ENCODE measurements at regions not wholly inside any gene's neighbourhood (a gene's known extent, or its start where the extent isn't known, plus 50 kb on each side); places are given as distances from the start of the nearest gene placed in this dataset.

- peaks cover 11% of the 10 kb centered on the region for H3K9me3 Mint-ChIP-seq
- no peak overlapping the region for H3K4me3 Mint-ChIP-seq
- DNase-seq: no peak
- peaks cover 7% of the 10 kb centered on the region for H3K36me3 Mint-ChIP-seq (ENCODE audit: low read depth)
- H3K27me3 Mint-ChIP-seq (ENCODE audit: insufficient read depth): peaks cover 55% of the 10 kb centered on the region
- no peaks in the 10 kb centered on the region for H3K4me1 Mint-ChIP-seq (ENCODE audit: low read depth)
- TF ChIP-seq, protein P1, sequence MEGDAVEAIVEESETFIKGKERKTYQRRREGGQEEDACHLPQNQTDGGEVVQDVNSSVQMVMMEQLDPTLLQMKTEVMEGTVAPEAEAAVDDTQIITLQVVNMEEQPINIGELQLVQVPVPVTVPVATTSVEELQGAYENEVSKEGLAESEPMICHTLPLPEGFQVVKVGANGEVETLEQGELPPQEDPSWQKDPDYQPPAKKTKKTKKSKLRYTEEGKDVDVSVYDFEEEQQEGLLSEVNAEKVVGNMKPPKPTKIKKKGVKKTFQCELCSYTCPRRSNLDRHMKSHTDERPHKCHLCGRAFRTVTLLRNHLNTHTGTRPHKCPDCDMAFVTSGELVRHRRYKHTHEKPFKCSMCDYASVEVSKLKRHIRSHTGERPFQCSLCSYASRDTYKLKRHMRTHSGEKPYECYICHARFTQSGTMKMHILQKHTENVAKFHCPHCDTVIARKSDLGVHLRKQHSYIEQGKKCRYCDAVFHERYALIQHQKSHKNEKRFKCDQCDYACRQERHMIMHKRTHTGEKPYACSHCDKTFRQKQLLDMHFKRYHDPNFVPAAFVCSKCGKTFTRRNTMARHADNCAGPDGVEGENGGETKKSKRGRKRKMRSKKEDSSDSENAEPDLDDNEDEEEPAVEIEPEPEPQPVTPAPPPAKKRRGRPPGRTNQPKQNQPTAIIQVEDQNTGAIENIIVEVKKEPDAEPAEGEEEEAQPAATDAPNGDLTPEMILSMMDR (IDR thresholded peaks at IDR 0.05): no peak
- no peak overlapping the region for H3K27ac Mint-ChIP-seq
Measured at GRCh38 chr15:70340494-70340870, 242.8 kb upstream of the TLE3 start.

DNA sequence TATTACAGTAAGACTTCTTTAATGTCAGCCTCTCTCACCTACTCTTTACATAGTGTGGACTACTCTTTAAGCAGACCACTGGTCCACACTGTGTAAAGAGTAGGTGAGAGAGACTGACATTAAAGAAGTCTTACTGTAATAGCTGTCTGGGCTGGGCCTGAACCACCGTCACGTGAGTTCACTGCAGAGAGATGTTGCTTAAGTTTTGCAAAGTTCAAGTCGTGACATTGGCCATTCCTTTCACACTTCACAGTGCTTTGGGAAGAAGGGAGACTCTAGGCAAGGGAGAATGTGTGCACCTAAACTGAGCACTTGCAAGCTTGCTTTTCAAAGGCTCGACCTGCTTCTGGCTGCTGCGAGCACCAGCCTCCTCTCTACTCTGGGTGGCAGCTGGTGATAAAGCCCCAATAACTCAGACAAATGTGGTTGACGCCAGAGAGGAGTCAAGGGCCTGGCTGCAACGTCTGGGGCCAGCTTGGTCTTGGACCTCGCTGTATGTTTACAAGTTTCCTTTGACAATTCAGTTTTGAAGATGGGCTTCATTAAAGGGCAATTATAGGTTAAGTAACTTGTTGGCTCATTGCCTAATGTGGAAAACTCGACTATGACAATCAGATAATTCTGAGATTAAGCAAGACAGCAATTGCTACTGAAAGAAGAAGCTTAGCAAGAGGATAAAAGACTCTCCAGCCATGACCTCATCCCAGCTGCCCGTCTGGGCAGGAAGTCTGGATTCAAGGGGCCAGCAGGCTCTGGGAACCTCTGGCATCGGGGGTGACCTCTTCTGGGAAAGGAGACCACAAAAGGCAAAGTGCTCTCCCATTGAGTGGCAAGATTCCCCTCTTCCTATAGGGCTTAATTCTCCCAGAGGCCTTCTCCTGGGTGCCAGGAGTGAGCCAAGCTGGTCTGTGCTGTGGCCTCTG, 242.1 kb upstream of the TLE3 start:
- H3K27ac Mint-ChIP-seq: no peak overlapping the region
- H3K4me3 Mint-ChIP-seq: no peak overlapping the region
- DNase-seq: no peak
- H3K4me1 Mint-ChIP-seq (ENCODE audit: low read depth): no peaks in the 10 kb centered on the region
- H3K9me3 Mint-ChIP-seq: peaks cover 17% of the 10 kb centered on the region
- H3K27me3 Mint-ChIP-seq (ENCODE audit: insufficient read depth): peaks cover 52% of the 10 kb centered on the region
- TF ChIP-seq, protein P1 (IDR thresholded peaks at IDR 0.05): no peak
- peaks cover 8% of the 10 kb centered on the region for H3K36me3 Mint-ChIP-seq (ENCODE audit: low read depth)

- no peak for DNase-seq
- Mint-ChIP-seq H3K27ac (no peak overlapping the region), H3K4me3 (no peak overlapping the region), H3K9me3 (peaks cover 30% of the 10 kb centered on the region), H3K4me1 (ENCODE audit: low read depth) (no peaks in the 10 kb centered on the region), H3K27me3 (ENCODE audit: insufficient read depth) (peaks cover 40% of the 10 kb centered on the region), H3K36me3 (ENCODE audit: low read depth) (peaks cover 20% of the 10 kb centered on the region)
- TF ChIP-seq, protein P1 (IDR thresholded peaks at IDR 0.05): no peak
Measured at GRCh38 chr15:70337277-70338186, 239.8 kb upstream of the TLE3 start.

DNA sequence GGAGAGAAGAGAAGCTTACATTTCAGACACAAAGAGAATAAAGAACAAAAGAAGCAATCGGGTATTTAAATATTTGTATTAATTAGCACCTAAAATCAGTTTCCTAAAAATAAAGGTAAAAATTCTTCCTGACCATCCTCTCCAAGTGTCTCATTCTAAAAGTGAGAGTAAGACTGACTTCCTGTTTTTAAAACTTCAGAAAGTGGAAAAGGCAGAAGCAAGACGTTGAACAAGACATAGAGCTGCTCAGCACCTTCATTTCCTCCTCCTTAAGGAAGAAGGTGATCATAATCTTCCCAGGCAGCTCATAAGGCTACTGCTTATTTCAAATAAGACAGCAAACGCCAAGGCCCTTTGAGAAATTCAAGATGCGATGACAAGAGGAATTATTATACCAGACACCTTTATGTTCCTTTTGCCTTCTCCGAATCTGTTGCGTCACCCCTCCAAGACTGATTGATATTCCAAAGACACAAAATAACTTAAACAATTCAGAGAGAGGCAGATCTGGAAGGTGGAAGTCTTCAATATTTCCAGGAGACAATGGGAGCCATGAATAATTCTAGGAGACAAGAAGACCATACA, 238.8 kb upstream of the TLE3 start:
- Mint-ChIP-seq H3K9me3 (peaks cover 30% of the 10 kb centered on the region), H3K36me3 (ENCODE audit: low read depth) (peaks cover 20% of the 10 kb centered on the region), H3K4me1 (ENCODE audit: low read depth) (no peaks in the 10 kb centered on the region), H3K27ac (no peak overlapping the region), H3K4me3 (no peak overlapping the region), H3K27me3 (ENCODE audit: insufficient read depth) (peaks cover 30% of the 10 kb centered on the region)
- TF ChIP-seq, protein P1 (IDR thresholded peaks at IDR 0.05): no peak
- DNase-seq: no peak

DNA sequence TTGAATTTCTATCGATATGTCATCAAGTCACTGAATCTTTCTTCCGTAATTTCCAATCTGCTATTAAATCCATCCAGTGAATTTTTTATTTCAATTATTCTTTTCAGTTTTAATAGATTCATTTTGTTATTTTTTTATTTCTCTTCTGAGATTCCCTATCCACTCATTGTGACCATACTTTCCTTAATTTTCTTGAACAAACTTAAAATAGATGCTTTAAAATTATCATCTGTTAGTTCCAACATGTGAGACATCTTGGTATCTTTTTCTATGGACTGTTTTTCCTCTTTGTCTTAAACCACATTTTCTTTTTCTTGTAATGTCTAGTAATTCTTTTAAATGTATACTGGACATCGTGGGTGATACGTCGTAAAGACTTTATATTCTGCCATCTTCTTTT, 236.6 kb upstream of the TLE3 start:
- peaks cover 30% of the 10 kb centered on the region for H3K9me3 Mint-ChIP-seq
- no peak for DNase-seq
- peaks cover 20% of the 10 kb centered on the region for H3K36me3 Mint-ChIP-seq (ENCODE audit: low read depth)
- H3K27me3 Mint-ChIP-seq (ENCODE audit: insufficient read depth): peaks cover 30% of the 10 kb centered on the region
- no peak overlapping the region for H3K27ac Mint-ChIP-seq
- TF ChIP-seq, protein P1 (IDR thresholded peaks at IDR 0.05): no peak
- H3K4me1 Mint-ChIP-seq (ENCODE audit: low read depth): peaks cover under 1% of the 10 kb centered on the region
- no peak overlapping the region for H3K4me3 Mint-ChIP-seq
